NB4 (cell line): ENCODE measurements at regions not wholly inside any gene's neighbourhood (a gene's known extent, or its start where the extent isn't known, plus 50 kb on each side); places are given as distances from the start of the nearest gene placed in this dataset.

Source experiments
- CTCF ChIP-seq: IDR thresholded peaks from one replicate; pipeline ENCODE4 v1.5.1; 2012; ENCODE audit warnings: low read depth, low read length
- POLR2A ChIP-seq: IDR thresholded peaks from 2 replicates; pipeline ENCODE4 v1.6.1; 2011; ENCODE audit warnings: mild to moderate bottlenecking; ENCODE audit not compliant: insufficient read length; ENCODE audit errors: extremely low read depth

GRCh38 chr20:30937790-30938189 is 319.7 kb upstream of the DEFB115 start:
- no peak for TF ChIP-seq CTCF
- no peak for TF ChIP-seq POLR2A
